Superior temporal gyrus (tissue), 1 donor: ENCODE measurements at regions not wholly inside any gene's neighbourhood (a gene's known extent, or its start where the extent isn't known, plus 50 kb on each side); places are given as distances from the start of the nearest gene placed in this dataset.
"Not testable (repeated sequence)": the region's sequence is repeated elsewhere in the genome, so short reads cannot be mapped to it uniquely, and the experiment has no call there.

ENCODE experiments used
- DNase-seq: peaks from one replicate; pipeline ENCODE4 v3.0.0-alpha.2; 2016; ENCODE audit errors: extremely low spot score

GRCh38 chr2:53366543-53366942, 401.1 kb upstream of the CHAC2 start:
- no peak for DNase-seq

- no peak for DNase-seq
Observed at GRCh38 chr2:53362934-53363333, 404.7 kb upstream of the CHAC2 start.

GRCh38 chr2:53356291-53356905, 411.2 kb upstream of the CHAC2 start:
- DNase-seq = no peak

- no peak for DNase-seq
Observed at GRCh38 chr2:53353135-53354114, 414.2 kb upstream of the CHAC2 start.

GRCh38 chr2:53347269-53347668, 420.3 kb upstream of the CHAC2 start:
- DNase-seq = no peak

GRCh38 chr2:53342248-53342647, 425.4 kb upstream of the CHAC2 start:
- no peak for DNase-seq

- DNase-seq = no peak
Observed at GRCh38 chr2:53334610-53335009, 433.0 kb upstream of the CHAC2 start.

GRCh38 chr2:53331667-53332066, 435.9 kb upstream of the CHAC2 start:
- DNase-seq = no peak

GRCh38 chr2:53317861-53318260, 449.7 kb upstream of the CHAC2 start:
- no peak for DNase-seq

GRCh38 chr2:53315149-53315548, 452.5 kb upstream of the CHAC2 start:
- no peak for DNase-seq

- no peak for DNase-seq
Observed at GRCh38 chr2:53314718-53315117, 452.9 kb upstream of the CHAC2 start.

GRCh38 chr2:53313644-53314043, 454.0 kb upstream of the CHAC2 start:
- not testable (repeated sequence) for DNase-seq

GRCh38 chr2:53312721-53313120, 454.9 kb upstream of the CHAC2 start:
- no peak for DNase-seq

- no peak for DNase-seq
Observed at GRCh38 chr2:53312181-53312580, 455.4 kb upstream of the CHAC2 start.

GRCh38 chr2:53303012-53303578, 464.5 kb upstream of the CHAC2 start:
- no peak for DNase-seq

GRCh38 chr2:53302455-53302854, 465.1 kb upstream of the CHAC2 start:
- no peak for DNase-seq

- no peak for DNase-seq
Observed at GRCh38 chr2:53289309-53290006, 478.1 kb upstream of the CHAC2 start.

- no peak for DNase-seq
Observed at GRCh38 chr2:53286345-53286744, 481.3 kb upstream of the CHAC2 start.

- no peak for DNase-seq
Observed at GRCh38 chr2:53275743-53276142, 491.9 kb upstream of the CHAC2 start.

GRCh38 chr2:53268626-53269025, 499.0 kb upstream of the CHAC2 start:
- DNase-seq = no peak

GRCh38 chr2:53268086-53268485, 499.5 kb upstream of the CHAC2 start:
- no peak for DNase-seq
